GM12878 (cell line): ENCODE measurements at regions not wholly inside any gene's neighbourhood (a gene's known extent, or its start where the extent isn't known, plus 50 kb on each side); places are given as distances from the start of the nearest gene placed in this dataset.
A peak's percentile ranks its signal among the peaks of the same experiment; 100 is the strongest.
"Not testable (repeated sequence)": the region's sequence is repeated elsewhere in the genome, so short reads cannot be mapped to it uniquely, and the experiment has no call there.

Experiments
- ATAC-seq: fragments of 200-7000 bp; cut with Tn5 transposase; 3 replicates; pipeline ENCODE4 v1.9.1; 2020; ENCODE audit warnings: mild to moderate bottlenecking, moderate library complexity
- BruUV-seq: library from RNA; stranded (reverse); fragments of 400-500 nt; replicated peaks from 2 replicates; lab custom pipeline; 2021; lab: Mats Ljungman, UMichigan
- CTCF ChIA-PET: fragments of 300-600 bp; sonication (Branson Sonifier 250); formaldehyde crosslinking; extraction: SDS; loops from one replicate; lab custom pipeline; 2021; ENCODE audit warnings: inconsistent platforms; lab: Yijun Ruan, JAX
- POLR2A ChIA-PET: fragments of 350-600 bp; formaldehyde crosslinking; extraction: SDS; loops from one replicate; lab custom pipeline; 2021; ENCODE audit warnings: inconsistent platforms; lab: Charles Lee
- RAD21 ChIA-PET: fragments of 300-600 bp; sonication (Branson Sonifier 250); formaldehyde crosslinking; loops from one replicate; lab custom pipeline; 2023; ENCODE audit warnings: antibody characterized with exemption; ENCODE audit not compliant: unreplicated experiment; lab: Charles Lee
- SMC1A ChIA-PET: fragments of 300-600 bp; sonication (Branson Sonifier 250); formaldehyde crosslinking; loops from one replicate; lab custom pipeline; 2023; ENCODE audit not compliant: unreplicated experiment, uncharacterized antibody; lab: Charles Lee
- DNase-seq: peaks from one replicate; pipeline ENCODE4 v3.0.0-alpha.2; 2011; ENCODE audit warnings: low read depth, low spot score
- FAIRE-seq: peaks from 3 replicates; lab custom pipeline; 2011; peaks lifted over from hg19 to GRCh38; lab: Jason Lieb, UNC
- H2AFZ ChIP-seq: 2 replicates; pipeline ENCODE4 v1.6.0; 2011; ENCODE audit warnings: low read depth, low read length, control low read depth; ENCODE audit not compliant: control insufficient read depth
- H3K27ac ChIP-seq: 2 replicates; pipeline ENCODE4 v1.5.1; 2011; ENCODE audit warnings: control low read depth; ENCODE audit not compliant: control insufficient read depth, insufficient read depth
- H3K27me3 ChIP-seq, 2 experiments: replicated peaks in 1 of 2; 2 replicates each; pipeline versions ENCODE4 v1.6.0 to v1.6.1; 2011; ENCODE audit warnings: low read length in 1 of 2; ENCODE audit not compliant: control insufficient read depth in 2 of 2, insufficient read depth in 2 of 2
- H3K36me3 ChIP-seq, 2 experiments: 2 replicates each; pipeline ENCODE4 v1.5.1; 2011; ENCODE audit warnings: low read length in 1 of 2; ENCODE audit not compliant: control insufficient read depth in 2 of 2, insufficient read depth in 2 of 2
- H3K4me1 ChIP-seq: 2 replicates; pipeline ENCODE4 v1.6.1; 2011; ENCODE audit warnings: mild to moderate bottlenecking, low read length, moderate library complexity, mixed read lengths; ENCODE audit not compliant: control insufficient read depth, insufficient read depth
- H3K4me2 ChIP-seq: 2 replicates; pipeline ENCODE4 v1.6.0; 2011; ENCODE audit warnings: control low read depth; ENCODE audit not compliant: control insufficient read depth, insufficient read depth
- H3K4me3 ChIP-seq: fragments of 200-600 bp; sonication (generic); 2 replicates; pipeline ENCODE4 v1.5.1; 2016
- H3K79me2 ChIP-seq: 2 replicates; pipeline ENCODE4 v1.6.0; 2011; ENCODE audit warnings: low read length; ENCODE audit not compliant: control insufficient read depth, insufficient read depth
- H3K9ac ChIP-seq: 2 replicates; pipeline ENCODE4 v1.8.0; 2011; ENCODE audit warnings: low read length, control low read depth, mixed read lengths; ENCODE audit not compliant: control insufficient read depth, insufficient read depth
- H3K9me3 ChIP-seq: replicated peaks from 3 replicates; pipeline ENCODE4 v1.5.1; 2011; ENCODE audit warnings: mild to moderate bottlenecking, low read length; ENCODE audit not compliant: control insufficient read depth, insufficient read depth
- H4K20me1 ChIP-seq: 2 replicates; pipeline ENCODE4 v1.6.0; 2011; ENCODE audit not compliant: control insufficient read depth, insufficient read depth
- GABPA ChIP-seq: IDR thresholded peaks from 2 replicates; pipeline ENCODE4 v1.6.1; 2014; ENCODE audit warnings: antibody characterized with exemption, low read depth, mild to moderate bottlenecking, inconsistent platforms
- JUND ChIP-seq: IDR thresholded peaks from 2 replicates; pipeline ENCODE4 v1.6.1; 2012; ENCODE audit warnings: low read depth, mild to moderate bottlenecking, low read length, improper control_type of control experiment, moderate library complexity
- NFYB ChIP-seq: IDR thresholded peaks from 2 replicates; pipeline ENCODE4 v1.6.1; 2011; ENCODE audit warnings: low read depth, mild to moderate bottlenecking, low read length, improper control_type of control experiment, moderate library complexity; ENCODE audit not compliant: insufficient read depth
- WGBS: methylation state at CpG from one replicate; pipeline ENCODE4 v1.1.6; 2016; ENCODE audit warnings: low lambda C conversion rate; ENCODE audit not compliant: insufficient replicate concordance, insufficient coverage; ENCODE audit errors: missing lambda C conversion rate; 5-methylcytosine and 5-hydroxymethylcytosine counted together
- in situ Hi-C: fragments of 300-500 bp; cut with MboI; formaldehyde crosslinking; loops from 9 replicates; pipeline ENCODE4 v1.14.3; 2018; ENCODE audit warnings: mixed read lengths
- intact Hi-C: fragments of 100-400 bp; cut with micrococcal nuclease; formaldehyde crosslinking; loops from one replicate; pipeline ENCODE4 v1.14.2; 2022; ENCODE audit not compliant: unreplicated experiment
- TF ChIP-seq, protein P1 (sequence below): IDR thresholded peaks from 2 replicates; pipeline ENCODE4 v1.6.1; 2011; ENCODE audit warnings: borderline replicate concordance, low read depth, mild to moderate bottlenecking, moderate library complexity, mixed read lengths, low read length; ENCODE audit not compliant: insufficient read depth; ENCODE audit errors: extremely low read length

GRCh38 chr5:44958943-44959454 is 150.3 kb downstream of the MRPS30 start:
- H3K4me1 ChIP-seq, H4K20me1 ChIP-seq, H3K4me3 ChIP-seq, H3K4me2 ChIP-seq, H3K9ac ChIP-seq, DNase-seq, in situ Hi-C loops, FAIRE-seq, SMC1A ChIA-PET, RAD21 ChIA-PET, H2AFZ ChIP-seq, POLR2A ChIA-PET, ATAC-seq, CTCF ChIA-PET, H3K79me2 ChIP-seq, H3K36me3 ChIP-seq, H3K9me3 ChIP-seq, H3K27ac ChIP-seq, BruUV-seq, H3K27me3 ChIP-seq: not testable (repeated sequence)
- peak; percentile 64; the same call in 1 of the 2 replicates for TF ChIP-seq NFYB
- WGBS: 50% methylated on average over 6 of the region's 6 CpGs
- intact Hi-C loops: loop anchor here (10.0 kb wide), 1 partner anchor 816 kb away; no protein-coding TSS in a partner anchor

- H2AFZ ChIP-seq: no peak overlapping the region
- in situ Hi-C loops (no loop called here), intact Hi-C loops (no loop called here)
- H3K79me2 ChIP-seq: no peaks in the 10 kb centered on the region
- no TSS peak for BruUV-seq
- H3K27ac ChIP-seq: no peak overlapping the region
- H3K9me3 ChIP-seq: no peaks in the 10 kb centered on the region; the same call in 2 of the 3 replicates
- H3K4me2 ChIP-seq: no peak overlapping the region
- H3K36me3 ChIP-seq: no peaks in the 10 kb centered on the region
- no peak overlapping the region for H3K9ac ChIP-seq
- ChIA-PET CTCF (no interaction called here), POLR2A (no interaction called here), SMC1A (no interaction called here), RAD21 (no interaction called here)
- no peaks in the 10 kb centered on the region for H4K20me1 ChIP-seq
- TF ChIP-seq JUND (no peak), GABPA (no peak)
- TF ChIP-seq, protein P1, sequence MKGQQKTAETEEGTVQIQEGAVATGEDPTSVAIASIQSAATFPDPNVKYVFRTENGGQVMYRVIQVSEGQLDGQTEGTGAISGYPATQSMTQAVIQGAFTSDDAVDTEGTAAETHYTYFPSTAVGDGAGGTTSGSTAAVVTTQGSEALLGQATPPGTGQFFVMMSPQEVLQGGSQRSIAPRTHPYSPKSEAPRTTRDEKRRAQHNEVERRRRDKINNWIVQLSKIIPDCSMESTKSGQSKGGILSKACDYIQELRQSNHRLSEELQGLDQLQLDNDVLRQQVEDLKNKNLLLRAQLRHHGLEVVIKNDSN: no peak
- DNase-seq: no peak
- FAIRE-seq: no peak
- H3K27me3 ChIP-seq: no peaks in the 10 kb centered on the region
- H3K4me3 ChIP-seq: no peak overlapping the region
- H3K4me1 ChIP-seq: no peaks in the 10 kb centered on the region
- WGBS: 42% methylated on average over 4 of the region's 4 CpGs
- no peak for ATAC-seq
These were observed 161.1 kb downstream of the MRPS30 start for GRCh38 chr5:44969825-44970224.

DNA sequence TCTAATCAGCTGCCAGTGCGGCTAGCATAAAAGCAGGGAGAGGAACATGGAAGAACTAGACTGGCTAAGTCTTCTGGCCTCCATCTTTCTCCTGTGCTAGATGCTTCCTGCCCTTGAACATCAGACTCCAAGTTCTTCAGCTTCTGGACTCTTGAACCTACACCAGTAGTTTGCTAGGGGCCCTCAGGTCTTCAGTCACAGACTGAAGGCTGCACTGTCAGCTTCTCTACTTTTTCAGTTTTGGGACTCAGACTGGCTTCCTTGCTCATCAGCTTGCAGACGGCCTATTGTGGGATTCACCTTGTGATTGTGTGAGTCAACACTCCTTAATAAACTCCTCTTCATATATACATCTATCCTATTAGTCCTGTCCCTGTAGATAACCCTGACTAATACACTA is 162.2 kb downstream of the MRPS30 start:
- ATAC-seq, H4K20me1 ChIP-seq, FAIRE-seq, H3K4me2 ChIP-seq, SMC1A ChIA-PET, H2AFZ ChIP-seq, H3K36me3 ChIP-seq, H3K4me3 ChIP-seq, H3K4me1 ChIP-seq, H3K9ac ChIP-seq, intact Hi-C loops, RAD21 ChIA-PET, H3K27me3 ChIP-seq, H3K9me3 ChIP-seq, POLR2A ChIA-PET, DNase-seq, H3K27ac ChIP-seq, in situ Hi-C loops, BruUV-seq, H3K79me2 ChIP-seq, CTCF ChIA-PET: not testable (repeated sequence)
- 63% methylated on average over 2 of the region's 2 CpGs for WGBS
